Lung (tissue), 11 donors: ENCODE measurements at regions not wholly inside any gene's neighbourhood (a gene's known extent, or its start where the extent isn't known, plus 50 kb on each side); places are given as distances from the start of the nearest gene placed in this dataset.

Experiments used
- ATAC-seq: fragments of 200-7000 bp; cut with Tn5 transposase; one replicate; pipeline ENCODE4 v1.9.1; 2020; ENCODE audit warnings: moderate number of reproducible peaks; ENCODE audit not compliant: insufficient read depth, low FRiP score
- DNase-seq, 3 donors: peaks; one replicate each; pipeline ENCODE4 v3.0.0-alpha.2; 2013 to 2017
- H3K27ac ChIP-seq, 2 donors: one replicate each; pipeline ENCODE4 v1.5.1; 2013; ENCODE audit warnings: mild to moderate bottlenecking in 2 of 2, moderate library complexity in 2 of 2, control low read depth in 1 of 2, inconsistent platforms in 1 of 2, low read depth in 1 of 2, low read length in 1 of 2
- H3K27me3 ChIP-seq, 3 donors: one replicate each; pipeline ENCODE4 v1.5.1; 2013; ENCODE audit warnings: low read length in 2 of 3; ENCODE audit not compliant: control insufficient read depth in 3 of 3, insufficient read depth in 3 of 3
- H3K36me3 ChIP-seq, 4 donors: one replicate each; pipeline ENCODE4 v1.5.1; 2013; ENCODE audit warnings: low read length in 4 of 4, mild to moderate bottlenecking in 1 of 4, moderate library complexity in 1 of 4; ENCODE audit not compliant: control insufficient read depth in 4 of 4, insufficient read depth in 4 of 4
- H3K4me1 ChIP-seq, 5 donors: one replicate each; pipeline ENCODE4 v1.5.1; 2013; ENCODE audit warnings: low read length in 5 of 5, mild to moderate bottlenecking in 2 of 5, moderate library complexity in 1 of 5; ENCODE audit not compliant: control insufficient read depth in 5 of 5, insufficient read depth in 5 of 5
- H3K4me3 ChIP-seq: one replicate; pipeline ENCODE4 v1.5.1; 2013; ENCODE audit warnings: mild to moderate bottlenecking, control low read depth, moderate library complexity
- H3K9ac ChIP-seq, 2 donors: one replicate each; pipeline ENCODE4 v1.5.1; 2013; ENCODE audit warnings: low read length in 2 of 2, control low read depth in 1 of 2; ENCODE audit not compliant: insufficient read depth in 1 of 2
- H3K9me3 ChIP-seq, 4 donors: one replicate each; pipeline ENCODE4 v1.5.1; 2013; ENCODE audit warnings: low read length in 3 of 4, mild to moderate bottlenecking in 1 of 4, moderate library complexity in 1 of 4; ENCODE audit not compliant: control insufficient read depth in 4 of 4, insufficient read depth in 3 of 4
- CTCF ChIP-seq: IDR thresholded peaks from 2 replicates; pipeline ENCODE4 v1.5.1; 2012; ENCODE audit warnings: mild to moderate bottlenecking; ENCODE audit errors: control extremely low read depth, extremely low read depth
- WGBS, 2 donors: extraction: QIAGEN DNeasy Blood & Tissue Kit; methylation state at CpG; one replicate each; pipeline ENCODE4 v1.1.7; 2013; 5-methylcytosine and 5-hydroxymethylcytosine counted together
- donor health status: control.
- donor health status: control.
- donor health status: Bipolar disorder and iron deficiency.
- donor health status: healthy.
- donor health status: DM: yes; HTN: yes; CAD: no.

- H3K4me3 ChIP-seq: no peak overlapping the region
- no peaks in the 10 kb centered on the region for H3K36me3 ChIP-seq
- 96% methylated on average over 2 of the region's 2 CpGs for WGBS, 2 donors
- TF ChIP-seq CTCF: no peak
- H3K9me3 ChIP-seq: peaks cover 0 to 2% (median 0%) of the 10 kb centered on the region in 4 donors
- no peak overlapping the region for H3K9ac ChIP-seq
- ATAC-seq: no peak
- H3K4me1 ChIP-seq: peaks cover 0 to 5% (median 0%) of the 10 kb centered on the region in 5 donors
- no peak overlapping the region for H3K27ac ChIP-seq
- no peak for DNase-seq
- no peaks in the 10 kb centered on the region for H3K27me3 ChIP-seq
These were observed 116.0 kb upstream of the BTG1 start for GRCh38 chr12:92261692-92262091.

- H3K4me1 ChIP-seq: peaks cover 0 to 5% (median 0%) of the 10 kb centered on the region in 5 donors
- H3K27me3 ChIP-seq: no peaks in the 10 kb centered on the region
- no peak overlapping the region for H3K27ac ChIP-seq
- no peak for TF ChIP-seq CTCF
- no peak for DNase-seq
- no peaks in the 10 kb centered on the region for H3K9me3 ChIP-seq
- no peak for ATAC-seq
- H3K4me3 ChIP-seq: no peak overlapping the region
- 87 to 94% methylated on average over 3 of the region's 3 CpGs for WGBS, 2 donors
- no peak overlapping the region for H3K9ac ChIP-seq
- H3K36me3 ChIP-seq: no peaks in the 10 kb centered on the region
These were observed 115.4 kb upstream of the BTG1 start for GRCh38 chr12:92261071-92261470.

GRCh38 chr12:92259696-92260251 lies 114.1 kb upstream of the BTG1 start:
- TF ChIP-seq CTCF: no peak
- Histone ChIP-seq H3K4me3 (no peak overlapping the region), H3K27ac (no peak overlapping the region), H3K9ac (no peak overlapping the region), H3K36me3 (no peaks in the 10 kb centered on the region), H3K9me3 (no peaks in the 10 kb centered on the region), H3K27me3 (no peaks in the 10 kb centered on the region), H3K4me1 (peaks cover 0 to 5% (median 0%) of the 10 kb centered on the region in 5 donors)
- ATAC-seq (no peak), DNase-seq (no peak)
- 93 to 100% methylated on average over 2 of the region's 2 CpGs for WGBS, 2 donors

- no peaks in the 10 kb centered on the region for H3K9me3 ChIP-seq
- no peak for TF ChIP-seq CTCF
- H3K27me3 ChIP-seq: no peaks in the 10 kb centered on the region
- 77 to 80% methylated on average over 1 of the region's 1 CpG for WGBS, 2 donors
- no peak overlapping the region for H3K4me3 ChIP-seq
- no peak for DNase-seq
- no peak overlapping the region for H3K9ac ChIP-seq
- ATAC-seq: no peak
- H3K27ac ChIP-seq: no peak overlapping the region
- no peaks in the 10 kb centered on the region for H3K36me3 ChIP-seq
- peaks cover 0 to 5% (median 0%) of the 10 kb centered on the region in 5 donors for H3K4me1 ChIP-seq
These were observed 113.6 kb upstream of the BTG1 start for GRCh38 chr12:92259291-92259690.
